Upper lobe of left lung (tissue), 6 donors: ENCODE measurements at regions not wholly inside any gene's neighbourhood (a gene's known extent, or its start where the extent isn't known, plus 50 kb on each side); places are given as distances from the start of the nearest gene placed in this dataset.

Experiments
- ATAC-seq, 2 donors: fragments of 200-7000 bp; cut with Tn5 transposase; one replicate each; pipeline ENCODE4 v1.9.1; 2022; ENCODE audit warnings: mild to moderate bottlenecking in 2 of 2, moderate library complexity in 2 of 2; ENCODE audit not compliant: low FRiP score in 2 of 2
- DNase-seq, 2 donors: peaks; one replicate each; pipeline ENCODE4 v3.0.0-alpha.2; 2019 to 2020
- H3K27ac ChIP-seq, 4 donors: fragments of 200-600 bp; sonication (generic); one replicate each; pipeline ENCODE4 v1.5.1; 2016 to 2019
- H3K27me3 ChIP-seq, 4 donors: fragments of 200-600 bp; sonication (generic); one replicate each; pipeline ENCODE4 v1.5.1; 2017 to 2019
- H3K36me3 ChIP-seq, 4 donors: fragments of 200-600 bp; sonication (generic); one replicate each; pipeline ENCODE4 v1.5.1; 2016 to 2019
- H3K4me1 ChIP-seq, 4 donors: fragments of 200-600 bp; sonication (generic); one replicate each; pipeline ENCODE4 v1.5.1; 2018 to 2019
- H3K4me3 ChIP-seq, 4 donors: fragments of 200-600 bp; sonication (generic); one replicate each; pipeline ENCODE4 v1.5.1; 2017 to 2019; ENCODE audit warnings: mild to moderate bottlenecking in 2 of 4, moderate library complexity in 1 of 4
- H3K9me3 ChIP-seq, 4 donors: fragments of 200-600 bp; sonication (generic); one replicate each; pipeline ENCODE4 v1.5.1; 2018 to 2019
- CTCF ChIP-seq, 6 experiments: fragments of 450-650 bp in 4 of 6; fragments of 200-600 bp in 2 of 6; sonication (generic) in 2 of 6; IDR thresholded peaks; one replicate each; pipeline ENCODE4 v1.5.1; 2016 to 2019; ENCODE audit warnings: antibody characterized with exemption in 6 of 6
- EP300 ChIP-seq, 4 donors: sonication (generic); formaldehyde crosslinking; IDR thresholded peaks; one replicate each; pipeline ENCODE4 v1.5.1; 2017; ENCODE audit warnings: antibody characterized with exemption in 4 of 4, control low read depth in 2 of 4
- POLR2A ChIP-seq, 4 donors: fragments of 450-650 bp; IDR thresholded peaks; one replicate each; pipeline ENCODE4 v1.5.1; 2016 to 2017; ENCODE audit warnings: antibody characterized with exemption in 4 of 4, mild to moderate bottlenecking in 2 of 4
- POLR2AphosphoS5 ChIP-seq, 2 donors: sonication (generic); formaldehyde crosslinking; IDR thresholded peaks; one replicate each; pipeline ENCODE4 v1.5.1; 2017; ENCODE audit warnings: antibody characterized with exemption in 2 of 2
- WGBS, 2 donors: methylation state at CpG; one replicate each; pipeline ENCODE4 v1.1.5; 2017 to 2018; 5-methylcytosine and 5-hydroxymethylcytosine counted together
- donor health status: DM: no; HTN: no; CAD: no; lungs with moderate emphysema.
- donor health status: DM: no; HTN: yes; CAD: no; lungs with severe emphysema.

- ATAC-seq = no peak
- no peak for TF ChIP-seq CTCF (IDR thresholded peaks at IDR 0.05)
- no peak for TF ChIP-seq EP300 (IDR thresholded peaks at IDR 0.05)
- TF ChIP-seq POLR2A (IDR thresholded peaks at IDR 0.05) = no peak
- TF ChIP-seq POLR2AphosphoS5 (IDR thresholded peaks at IDR 0.05) = no peak
- 76 to 82% methylated on average over 1 of the region's 1 CpG for WGBS, 2 donors
These were observed 359.7 kb downstream of the CRPPA start for GRCh38 chr7:16061630-16062029.

GRCh38 chr7:16061011-16061410 lies 360.3 kb downstream of the CRPPA start:
- no peak for DNase-seq
- WGBS, 2 donors = 87 to 88% methylated on average over 5 of the region's 5 CpGs
- Histone ChIP-seq H3K4me1 (peaks cover 12 to 17% (median 17%) of the 10 kb centered on the region in 4 donors), H3K36me3 (no peaks in the 10 kb centered on the region), H3K27me3 (no peaks in the 10 kb centered on the region), H3K27ac (no peak overlapping the region), H3K9me3 (no peaks in the 10 kb centered on the region), H3K4me3 (no peak overlapping the region)
- no peak for ATAC-seq
- TF ChIP-seq CTCF (IDR thresholded peaks at IDR 0.05) (no peak), POLR2AphosphoS5 (IDR thresholded peaks at IDR 0.05) (no peak)

More at GRCh38 chr7:16061630-16062029, 359.7 kb downstream of the CRPPA start:
- Histone ChIP-seq H3K4me3 (no peak overlapping the region), H3K9me3 (no peaks in the 10 kb centered on the region), H3K27ac (no peak overlapping the region), H3K27me3 (no peaks in the 10 kb centered on the region), H3K4me1 (peaks cover 17 to 21% (median 19%) of the 10 kb centered on the region in 4 donors), H3K36me3 (no peaks in the 10 kb centered on the region)
- DNase-seq = no peak

- Histone ChIP-seq H3K36me3 (no peaks in the 10 kb centered on the region), H3K27me3 (no peaks in the 10 kb centered on the region), H3K4me1 (peaks cover 12 to 17% (median 17%) of the 10 kb centered on the region in 4 donors), H3K4me3 (no peak overlapping the region), H3K9me3 (no peaks in the 10 kb centered on the region), H3K27ac (no peak overlapping the region)
- DNase-seq = no peak
- ATAC-seq = no peak
- TF ChIP-seq POLR2A (IDR thresholded peaks at IDR 0.05) = no peak
- TF ChIP-seq POLR2AphosphoS5 (IDR thresholded peaks at IDR 0.05) = no peak
- no peak for TF ChIP-seq CTCF (IDR thresholded peaks at IDR 0.05)
- TF ChIP-seq EP300 (IDR thresholded peaks at IDR 0.05) = no peak
These were observed 360.8 kb downstream of the CRPPA start for GRCh38 chr7:16060502-16060901.

DNA sequence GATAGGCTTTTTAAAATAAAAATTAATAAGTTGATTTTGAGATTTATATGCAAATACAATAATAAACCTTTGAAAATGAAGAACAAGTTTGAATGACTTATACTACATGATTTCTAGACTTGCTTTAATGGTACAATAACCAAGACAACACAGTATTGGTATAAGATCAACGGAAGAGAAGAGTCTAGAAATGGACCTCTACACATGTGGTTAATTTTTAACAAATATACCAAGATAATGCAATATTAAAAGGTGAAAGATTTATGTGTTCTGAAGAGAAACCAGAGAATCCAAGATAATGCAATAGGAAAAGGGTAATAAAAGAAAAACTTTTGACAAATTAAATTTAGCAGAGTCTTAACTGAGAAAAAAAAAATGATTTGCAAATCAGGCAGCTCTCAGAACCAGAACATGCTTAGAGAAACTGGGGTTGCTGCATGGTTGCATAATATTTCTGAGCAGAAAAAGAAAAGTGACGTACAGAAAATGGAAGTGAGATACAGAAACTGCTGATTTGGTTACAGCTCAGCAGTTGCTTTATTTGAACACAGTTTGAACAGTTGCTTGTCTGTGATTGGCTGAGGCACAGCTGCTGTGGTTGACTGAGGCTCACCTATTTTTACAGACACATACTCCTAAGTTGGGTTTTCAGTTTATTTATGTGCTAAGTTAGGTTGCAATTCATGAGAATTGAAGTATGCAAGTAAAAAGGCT lies 365.9 kb downstream of the CRPPA start:
- H3K27ac ChIP-seq = no peak overlapping the region
- no peaks in the 10 kb centered on the region for H3K36me3 ChIP-seq
- DNase-seq (no peak), ATAC-seq (peak in 1 of 2 donors; percentile 36)
- TF ChIP-seq EP300 (IDR thresholded peaks at IDR 0.05) (no peak), CTCF (IDR thresholded peaks at IDR 0.05) (no peak), POLR2A (IDR thresholded peaks at IDR 0.05) (no peak), POLR2AphosphoS5 (IDR thresholded peaks at IDR 0.05) (no peak)
- WGBS, 2 donors = 60 to 70% methylated on average over 2 of the region's 2 CpGs
- no peak overlapping the region for H3K4me3 ChIP-seq
- H3K27me3 ChIP-seq = no peaks in the 10 kb centered on the region
- no peaks in the 10 kb centered on the region for H3K9me3 ChIP-seq
- H3K4me1 ChIP-seq = no peaks in the 10 kb centered on the region
